ENCODE measurements at regions not wholly inside any gene's neighbourhood (a gene's known extent, or its start where the extent isn't known, plus 50 kb on each side); places are given as distances from the start of the nearest gene placed in this dataset.

DNA sequence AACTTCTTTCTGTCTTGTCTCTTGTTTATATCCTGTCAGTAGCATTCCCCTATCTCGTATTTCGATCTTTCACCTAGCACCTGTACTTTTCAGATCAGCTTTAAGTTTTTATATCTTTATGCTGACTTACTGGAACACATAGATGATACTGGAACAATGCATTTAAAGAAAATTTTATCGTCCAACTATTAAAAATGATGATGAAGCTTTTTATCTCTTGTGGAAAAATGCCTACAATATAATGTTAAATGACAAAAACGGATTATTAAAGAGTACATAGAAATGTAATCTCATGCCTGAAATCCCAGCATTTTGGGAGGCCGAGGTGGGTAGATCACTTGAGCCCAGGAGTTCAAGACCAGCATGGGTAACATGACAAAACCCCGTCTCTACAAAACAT is 139.5 kb downstream of the ZPLD1 start:
- H3K4me3 ChIP-seq: no peak overlapping the region
- no peak overlapping the region for H3K27ac ChIP-seq
- H3K9me3 ChIP-seq: no peaks in the 10 kb centered on the region
- TF ChIP-seq, protein P1, sequence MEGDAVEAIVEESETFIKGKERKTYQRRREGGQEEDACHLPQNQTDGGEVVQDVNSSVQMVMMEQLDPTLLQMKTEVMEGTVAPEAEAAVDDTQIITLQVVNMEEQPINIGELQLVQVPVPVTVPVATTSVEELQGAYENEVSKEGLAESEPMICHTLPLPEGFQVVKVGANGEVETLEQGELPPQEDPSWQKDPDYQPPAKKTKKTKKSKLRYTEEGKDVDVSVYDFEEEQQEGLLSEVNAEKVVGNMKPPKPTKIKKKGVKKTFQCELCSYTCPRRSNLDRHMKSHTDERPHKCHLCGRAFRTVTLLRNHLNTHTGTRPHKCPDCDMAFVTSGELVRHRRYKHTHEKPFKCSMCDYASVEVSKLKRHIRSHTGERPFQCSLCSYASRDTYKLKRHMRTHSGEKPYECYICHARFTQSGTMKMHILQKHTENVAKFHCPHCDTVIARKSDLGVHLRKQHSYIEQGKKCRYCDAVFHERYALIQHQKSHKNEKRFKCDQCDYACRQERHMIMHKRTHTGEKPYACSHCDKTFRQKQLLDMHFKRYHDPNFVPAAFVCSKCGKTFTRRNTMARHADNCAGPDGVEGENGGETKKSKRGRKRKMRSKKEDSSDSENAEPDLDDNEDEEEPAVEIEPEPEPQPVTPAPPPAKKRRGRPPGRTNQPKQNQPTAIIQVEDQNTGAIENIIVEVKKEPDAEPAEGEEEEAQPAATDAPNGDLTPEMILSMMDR (IDR thresholded peaks at IDR 0.05): no peak
- no peak for TF ChIP-seq POLR2A (IDR thresholded peaks at IDR 0.05)
- no peaks in the 10 kb centered on the region for H3K4me1 ChIP-seq
- no peak for DNase-seq
- no peaks in the 10 kb centered on the region for H3K36me3 ChIP-seq
- intact Hi-C loops (cut with DNase I): no loop called here
- H3K27me3 ChIP-seq: no peaks in the 10 kb centered on the region
- WGBS, 2 donors: 57 to 58% methylated on average over 6 of the region's 6 CpGs

GRCh38 chr3:102576651-102577050 is 141.8 kb downstream of the ZPLD1 start:
- intact Hi-C loops (cut with DNase I): no loop called here
- 48 to 59% methylated on average over 1 of the region's 1 CpG for WGBS, 2 donors
- TF ChIP-seq, protein P1 (IDR thresholded peaks at IDR 0.05): no peak
- no peaks in the 10 kb centered on the region for H3K9me3 ChIP-seq
- H3K4me3 ChIP-seq: no peak overlapping the region
- H3K27ac ChIP-seq: no peak overlapping the region
- H3K4me1 ChIP-seq: no peaks in the 10 kb centered on the region
- H3K27me3 ChIP-seq: no peaks in the 10 kb centered on the region
- no peaks in the 10 kb centered on the region for H3K36me3 ChIP-seq
- DNase-seq: no peak

DNA sequence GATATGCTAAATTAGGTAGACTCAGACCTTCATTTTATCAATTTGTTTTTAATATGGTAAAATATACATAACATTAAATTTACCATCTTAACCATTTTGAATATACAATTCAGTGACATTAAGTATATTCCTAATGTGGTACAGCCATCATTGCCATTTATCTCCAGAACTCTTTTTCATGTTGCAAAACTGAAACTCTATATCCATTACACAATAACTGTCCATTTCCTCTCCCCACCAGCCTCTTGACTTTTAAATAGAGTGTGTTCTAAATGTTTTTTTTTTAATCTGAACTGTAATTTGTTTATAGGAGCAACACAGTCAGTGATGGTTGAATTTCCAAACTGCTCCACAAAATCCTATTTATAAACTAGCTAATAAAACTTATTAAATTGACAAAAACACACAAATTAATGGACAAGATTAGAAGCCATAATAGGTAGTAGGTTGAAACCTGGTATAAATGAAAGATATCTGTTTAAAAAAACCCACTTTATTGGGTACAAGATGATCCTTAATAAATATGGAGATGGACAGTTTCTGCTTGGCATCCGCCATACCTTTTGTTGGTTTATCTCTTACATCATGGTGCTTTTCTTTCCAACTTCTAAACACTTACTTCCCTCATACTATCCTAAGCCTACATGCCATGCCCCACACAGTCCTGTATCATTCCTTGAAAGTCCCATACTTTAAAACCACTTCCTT is 142.4 kb downstream of the ZPLD1 start:
- TF ChIP-seq, protein P1 (IDR thresholded peaks at IDR 0.05): no peak
- no peak for TF ChIP-seq POLR2A (IDR thresholded peaks at IDR 0.05)
- Histone ChIP-seq H3K4me1 (no peaks in the 10 kb centered on the region), H3K27ac (no peak overlapping the region), H3K27me3 (no peaks in the 10 kb centered on the region), H3K4me3 (no peak overlapping the region), H3K9me3 (no peaks in the 10 kb centered on the region), H3K36me3 (no peaks in the 10 kb centered on the region)
- intact Hi-C loops (cut with DNase I): no loop called here
- WGBS, 2 donors: 89 to 90% methylated on average over 1 of the region's 1 CpG
- no peak for DNase-seq

DNA sequence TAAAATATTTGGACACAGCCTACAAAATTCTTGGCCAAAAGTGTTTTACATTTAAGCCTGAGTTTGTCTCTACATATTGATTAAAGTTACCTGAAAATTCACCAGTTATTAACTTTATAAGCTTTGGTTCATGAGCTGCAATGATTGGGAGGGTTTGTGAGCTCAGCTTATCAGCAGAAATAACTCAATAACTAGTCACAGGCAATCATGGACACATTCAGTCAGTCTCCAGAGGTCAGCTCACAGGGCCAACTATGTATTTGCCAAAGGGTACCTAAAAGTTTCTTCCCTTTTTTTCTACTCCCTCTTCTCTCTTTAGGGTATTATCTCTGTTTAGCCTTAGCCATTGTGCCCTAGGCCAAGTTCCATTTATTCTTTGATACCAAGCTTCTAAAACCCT is 145.9 kb downstream of the ZPLD1 start:
- H3K36me3 ChIP-seq: no peaks in the 10 kb centered on the region
- intact Hi-C loops (cut with DNase I): no loop called here
- H3K27me3 ChIP-seq: no peaks in the 10 kb centered on the region
- H3K4me3 ChIP-seq: no peak overlapping the region
- no peak for DNase-seq
- TF ChIP-seq, protein P1 (IDR thresholded peaks at IDR 0.05): no peak
- TF ChIP-seq POLR2A (IDR thresholded peaks at IDR 0.05): no peak
- no peak overlapping the region for H3K27ac ChIP-seq
- no peaks in the 10 kb centered on the region for H3K9me3 ChIP-seq
- H3K4me1 ChIP-seq: no peaks in the 10 kb centered on the region

- TF ChIP-seq POLR2A (IDR thresholded peaks at IDR 0.05): no peak
- 66 to 82% methylated on average over 4 of the region's 4 CpGs for WGBS, 2 donors
Observed at GRCh38 chr3:102586485-102586884, 151.7 kb downstream of the ZPLD1 start.

More at GRCh38 chr3:102586485-102586884, 151.7 kb downstream of the ZPLD1 start:
- Histone ChIP-seq H3K9me3 (no peaks in the 10 kb centered on the region), H3K4me3 (no peak overlapping the region), H3K27ac (no peak overlapping the region), H3K36me3 (no peaks in the 10 kb centered on the region), H3K4me1 (no peaks in the 10 kb centered on the region), H3K27me3 (no peaks in the 10 kb centered on the region)
- DNase-seq: no peak
- intact Hi-C loops (cut with DNase I): no loop called here
